ENCODE measurements at regions not wholly inside any gene's neighbourhood (a gene's known extent, or its start where the extent isn't known, plus 50 kb on each side); places are given as distances from the start of the nearest gene placed in this dataset.

DNA sequence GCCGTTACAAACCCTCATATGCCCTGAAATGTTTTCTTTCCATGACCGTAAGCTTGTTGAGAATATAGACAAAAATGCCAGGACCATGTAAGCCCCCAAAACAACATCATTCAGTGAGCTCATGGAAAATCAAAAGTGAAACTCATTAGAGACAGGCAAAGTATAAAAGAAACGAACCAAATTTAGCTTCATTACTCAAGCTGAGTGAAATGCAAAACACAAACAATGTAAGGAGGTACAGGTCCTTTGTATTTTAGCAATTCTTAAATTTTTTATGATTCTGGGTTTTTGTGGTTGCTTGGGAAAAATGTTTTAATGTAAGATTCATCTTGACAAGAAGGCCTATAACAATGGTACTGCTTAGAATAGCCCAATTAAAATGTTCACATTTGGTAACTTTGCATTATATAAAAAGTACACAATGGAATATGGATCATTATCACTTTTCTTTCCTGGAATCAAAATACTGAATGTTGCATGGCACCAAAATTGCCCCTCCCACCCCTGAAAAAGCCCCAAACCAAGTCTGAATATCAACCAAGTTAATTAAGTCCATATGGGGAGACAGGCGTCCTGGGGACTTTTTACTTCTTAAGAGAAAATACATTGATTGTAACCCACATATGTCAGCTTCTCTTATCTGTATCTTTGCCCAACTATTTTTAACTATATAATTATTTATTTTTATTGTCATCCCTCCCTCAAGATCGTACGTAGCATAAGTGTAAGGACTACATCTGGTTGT is 247.7 kb upstream of the CDIN1 start:
- TF ChIP-seq, protein P1, sequence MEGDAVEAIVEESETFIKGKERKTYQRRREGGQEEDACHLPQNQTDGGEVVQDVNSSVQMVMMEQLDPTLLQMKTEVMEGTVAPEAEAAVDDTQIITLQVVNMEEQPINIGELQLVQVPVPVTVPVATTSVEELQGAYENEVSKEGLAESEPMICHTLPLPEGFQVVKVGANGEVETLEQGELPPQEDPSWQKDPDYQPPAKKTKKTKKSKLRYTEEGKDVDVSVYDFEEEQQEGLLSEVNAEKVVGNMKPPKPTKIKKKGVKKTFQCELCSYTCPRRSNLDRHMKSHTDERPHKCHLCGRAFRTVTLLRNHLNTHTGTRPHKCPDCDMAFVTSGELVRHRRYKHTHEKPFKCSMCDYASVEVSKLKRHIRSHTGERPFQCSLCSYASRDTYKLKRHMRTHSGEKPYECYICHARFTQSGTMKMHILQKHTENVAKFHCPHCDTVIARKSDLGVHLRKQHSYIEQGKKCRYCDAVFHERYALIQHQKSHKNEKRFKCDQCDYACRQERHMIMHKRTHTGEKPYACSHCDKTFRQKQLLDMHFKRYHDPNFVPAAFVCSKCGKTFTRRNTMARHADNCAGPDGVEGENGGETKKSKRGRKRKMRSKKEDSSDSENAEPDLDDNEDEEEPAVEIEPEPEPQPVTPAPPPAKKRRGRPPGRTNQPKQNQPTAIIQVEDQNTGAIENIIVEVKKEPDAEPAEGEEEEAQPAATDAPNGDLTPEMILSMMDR (IDR thresholded peaks at IDR 0.05; ENCODE audit: borderline replicate concordance, extremely low read depth, low read length, poor library complexity, severe bottlenecking): no peak
- TF ChIP-seq EZH2 (IDR thresholded peaks at IDR 0.05; ENCODE audit: borderline replicate concordance, low read depth, low read length, severe bottlenecking): no peak

All from DND-41 (cell line).